H9 (cell line): ENCODE measurements at regions not wholly inside any gene's neighbourhood (a gene's known extent, or its start where the extent isn't known, plus 50 kb on each side); places are given as distances from the start of the nearest gene placed in this dataset.

Source experiments
- DNase-seq: peaks from one replicate; pipeline ENCODE4 v3.0.0-alpha.2; 2017
- H2AFZ ChIP-seq: one replicate; pipeline ENCODE4 v1.6.1; 2013; ENCODE audit warnings: mild to moderate bottlenecking, low read length, control low read depth, moderate library complexity
- H2AK5ac ChIP-seq: 2 replicates; pipeline ENCODE4 v1.6.1; 2013; ENCODE audit warnings: low read length, control low read depth, mixed read lengths; ENCODE audit not compliant: insufficient read length
- H2BK120ac ChIP-seq: one replicate; pipeline ENCODE4 v1.6.1; 2013; ENCODE audit warnings: low read depth, mild to moderate bottlenecking, low read length, control low read depth, inconsistent platforms; ENCODE audit not compliant: poor library complexity, severe bottlenecking
- H2BK12ac ChIP-seq: 2 replicates; pipeline ENCODE4 v1.6.1; 2013; ENCODE audit warnings: low read length, control low read depth, mixed read lengths, low read depth; ENCODE audit not compliant: insufficient read length
- H2BK15ac ChIP-seq: 2 replicates; pipeline ENCODE4 v1.6.1; 2013; ENCODE audit warnings: low read depth, low read length, control low read depth
- H2BK20ac ChIP-seq: one replicate; pipeline ENCODE4 v1.6.1; 2013; ENCODE audit warnings: low read depth, mild to moderate bottlenecking, low read length, control low read depth, inconsistent platforms; ENCODE audit not compliant: poor library complexity, severe bottlenecking
- H2BK5ac ChIP-seq: 2 replicates; pipeline ENCODE4 v1.6.1; 2013; ENCODE audit warnings: low read length, control low read depth, mixed read lengths; ENCODE audit not compliant: insufficient read length
- H3K14ac ChIP-seq: 2 replicates; pipeline ENCODE4 v1.6.1; 2013; ENCODE audit warnings: low read length, control low read depth; ENCODE audit not compliant: insufficient read depth
- H3K18ac ChIP-seq: 2 replicates; pipeline ENCODE4 v1.6.1; 2013; ENCODE audit warnings: low read depth, mild to moderate bottlenecking, mixed read lengths, low read length, control low read depth; ENCODE audit not compliant: insufficient read length
- H3K23ac ChIP-seq: 2 replicates; pipeline ENCODE4 v1.6.1; 2013; ENCODE audit warnings: low read length, control low read depth, mixed read lengths, low read depth; ENCODE audit not compliant: insufficient read length
- H3K23me2 ChIP-seq: 2 replicates; pipeline ENCODE4 v1.6.1; 2013; ENCODE audit warnings: low read depth, mild to moderate bottlenecking, mixed read lengths, low read length, control low read depth; ENCODE audit not compliant: insufficient read length, poor library complexity, severe bottlenecking
- H3K27ac ChIP-seq: 2 replicates; pipeline ENCODE4 v1.5.1; 2013; ENCODE audit warnings: low read length, control low read depth, mixed read lengths, low read depth; ENCODE audit not compliant: insufficient read length
- H3K27me3 ChIP-seq: 2 replicates; pipeline ENCODE4 v1.6.1; 2013; ENCODE audit warnings: low read length, control low read depth, inconsistent platforms; ENCODE audit not compliant: insufficient read depth
- H3K4ac ChIP-seq: 2 replicates; pipeline ENCODE4 v1.6.1; 2013; ENCODE audit warnings: low read depth, mild to moderate bottlenecking, control low read depth, inconsistent platforms, low read length, moderate library complexity
- H3K4me1 ChIP-seq: 2 replicates; pipeline ENCODE4 v1.6.1; 2013; ENCODE audit warnings: low read length, control low read depth, inconsistent platforms; ENCODE audit not compliant: insufficient read depth
- H3K4me2 ChIP-seq: 2 replicates; pipeline ENCODE4 v1.6.1; 2013; ENCODE audit warnings: low read length, control low read depth, mixed read lengths; ENCODE audit not compliant: insufficient read length, insufficient read depth
- H3K56ac ChIP-seq: 2 replicates; pipeline ENCODE4 v1.6.1; 2013; ENCODE audit warnings: low read depth, mild to moderate bottlenecking, mixed read lengths, low read length, control low read depth; ENCODE audit not compliant: insufficient read length
- H3K79me1 ChIP-seq: 2 replicates; pipeline ENCODE4 v1.6.1; 2013; ENCODE audit warnings: low read depth, mild to moderate bottlenecking, moderate library complexity, low read length, control low read depth, inconsistent platforms; ENCODE audit not compliant: insufficient read depth, poor library complexity, severe bottlenecking
- H3K79me2 ChIP-seq: 2 replicates; pipeline ENCODE4 v1.6.1; 2013; ENCODE audit warnings: low read length, control low read depth, inconsistent platforms; ENCODE audit not compliant: insufficient read depth
- H3K9ac ChIP-seq: 2 replicates; pipeline ENCODE4 v1.6.1; 2013; ENCODE audit warnings: low read length, control low read depth, mixed read lengths; ENCODE audit not compliant: insufficient read length; ENCODE audit errors: extremely low read depth
- H3K9me3 ChIP-seq: one replicate; pipeline ENCODE4 v1.6.1; 2013; ENCODE audit warnings: low read depth, low read length, inconsistent platforms; ENCODE audit not compliant: control insufficient read depth
- H3T11ph ChIP-seq: one replicate; pipeline ENCODE4 v1.6.1; 2013; ENCODE audit warnings: mild to moderate bottlenecking, low read length, control low read depth, inconsistent platforms
- H4K20me1 ChIP-seq: one replicate; pipeline ENCODE4 v1.6.1; 2013; ENCODE audit not compliant: control insufficient read depth, insufficient read length, insufficient read depth
- H4K5ac ChIP-seq: 2 replicates; pipeline ENCODE4 v1.6.1; 2013; ENCODE audit warnings: low read depth, mild to moderate bottlenecking, mixed read lengths, low read length, control low read depth; ENCODE audit not compliant: insufficient read length
- H4K8ac ChIP-seq: replicated peaks from 2 replicates; pipeline ENCODE4 v1.6.1; 2013; ENCODE audit warnings: low read length, control low read depth, mixed read lengths, low read depth; ENCODE audit not compliant: insufficient read length
- H4K91ac ChIP-seq: 2 replicates; pipeline ENCODE4 v1.6.1; 2013; ENCODE audit warnings: low read depth, mild to moderate bottlenecking, moderate library complexity, mixed read lengths, low read length, control low read depth; ENCODE audit not compliant: insufficient read length
- H3K27ac Mint-ChIP-seq, 3 experiments: 2 replicates in 2 of 3; 3 replicates in 1 of 3; pipeline ENCODE4 v1.8.0; 2020 to 2021; ENCODE audit warnings: mixed read lengths in 3 of 3, mild to moderate bottlenecking in 1 of 3, moderate library complexity in 1 of 3
- H3K27me3 Mint-ChIP-seq: 2 replicates; pipeline ENCODE4 v1.8.0; 2021; ENCODE audit warnings: low read depth, mild to moderate bottlenecking, moderate library complexity, mixed read lengths
- H3K36me3 Mint-ChIP-seq, 3 experiments: 2 replicates in 2 of 3; 3 replicates in 1 of 3; pipeline ENCODE4 v1.8.0; 2020 to 2021; ENCODE audit warnings: low read depth in 3 of 3, mixed read lengths in 3 of 3; ENCODE audit not compliant: insufficient read depth in 1 of 3
- H3K4me1 Mint-ChIP-seq, 2 experiments: 2 replicates each; pipeline ENCODE4 v1.8.0; 2020; ENCODE audit warnings: mixed read lengths in 2 of 2
- H3K4me3 Mint-ChIP-seq, 2 experiments: 2 replicates in 1 of 2; 3 replicates in 1 of 2; pipeline ENCODE4 v1.8.0; 2020 to 2021; ENCODE audit warnings: mild to moderate bottlenecking in 2 of 2, mixed read lengths in 2 of 2, moderate library complexity in 1 of 2
- H3K9me3 Mint-ChIP-seq, 2 experiments: 2 replicates in 1 of 2; 3 replicates in 1 of 2; pipeline ENCODE4 v1.8.0; 2020; ENCODE audit warnings: mild to moderate bottlenecking in 2 of 2, mixed read lengths in 2 of 2, moderate library complexity in 1 of 2
- CTCF ChIP-seq: fragments of 200-600 bp; sonication (generic); conservative IDR thresholded peaks from 3 replicates; pipeline ENCODE4 v1.8.0; 2021; ENCODE audit warnings: antibody characterized with exemption, mild to moderate bottlenecking
- WGBS: extraction: QIAGEN DNeasy Blood & Tissue Kit; methylation state at CpG from one replicate; pipeline ENCODE4 v1.1.7; 2013; ENCODE audit warnings: missing lambda C conversion rate, low lambda C conversion rate, mixed read lengths; ENCODE audit not compliant: insufficient read length; ENCODE audit errors: extremely low coverage; 5-methylcytosine and 5-hydroxymethylcytosine counted together

DNA sequence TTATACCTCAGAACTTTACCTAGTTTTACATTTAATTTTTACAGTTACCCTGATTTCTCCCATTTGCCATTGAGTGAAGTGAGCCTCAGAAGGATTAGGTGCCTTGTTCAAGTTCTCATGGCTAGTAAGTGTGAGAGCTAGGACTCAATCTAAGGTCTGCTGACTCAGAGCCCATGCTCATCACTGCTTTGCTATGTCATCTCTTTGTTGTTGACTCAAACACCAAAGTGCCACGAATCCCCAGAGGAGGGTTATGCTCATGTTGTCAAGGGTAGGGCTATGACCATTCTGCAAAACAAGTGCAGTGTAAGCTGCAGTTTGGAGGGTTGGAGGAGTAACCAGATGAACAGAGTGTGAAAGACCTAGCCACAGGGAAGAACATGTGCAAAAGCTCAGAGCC lies 185.4 kb upstream of the SKOR2 start:
- no CpG with 5 or more reads among the region's 1 CpG for WGBS
- H3K27ac Mint-ChIP-seq, result no peak overlapping the region
- no peaks in the 10 kb centered on the region for H3K27me3 ChIP-seq
- H4K8ac ChIP-seq, result no peak overlapping the region
- no peak for TF ChIP-seq CTCF
- H3T11ph ChIP-seq, result no peak overlapping the region
- H4K20me1 ChIP-seq, result no peaks in the 10 kb centered on the region
- no peak overlapping the region for H4K5ac ChIP-seq
- DNase-seq, result no peak
- H3K27me3 Mint-ChIP-seq, result peaks cover 11% of the 10 kb centered on the region
- no peak overlapping the region for H3K18ac ChIP-seq
- no peaks in the 10 kb centered on the region for H3K36me3 Mint-ChIP-seq
- no peak overlapping the region for H2BK5ac ChIP-seq
- H2AFZ ChIP-seq, result no peak overlapping the region
- no peak overlapping the region for H3K56ac ChIP-seq
- no peak overlapping the region for H2BK15ac ChIP-seq
- H3K14ac ChIP-seq, result no peak overlapping the region
- H3K23ac ChIP-seq, result no peak overlapping the region
- H3K4me3 Mint-ChIP-seq, result no peak overlapping the region
- H2AK5ac ChIP-seq, result no peak overlapping the region
- no peaks in the 10 kb centered on the region for H3K4me1 ChIP-seq
- H3K79me2 ChIP-seq, result no peaks in the 10 kb centered on the region
- H3K23me2 ChIP-seq, result no peaks in the 10 kb centered on the region
- H2BK120ac ChIP-seq, result no peak overlapping the region
- H3K9me3 ChIP-seq, result no peaks in the 10 kb centered on the region
- H3K79me1 ChIP-seq, result no peaks in the 10 kb centered on the region
- H2BK12ac ChIP-seq, result no peak overlapping the region
- no peaks in the 10 kb centered on the region; a peak in 1 of 4 replicates for H3K4me1 Mint-ChIP-seq
- H3K9ac ChIP-seq, result no peak overlapping the region
- no peak overlapping the region for H3K4me2 ChIP-seq
- no peak overlapping the region for H3K4ac ChIP-seq
- H3K9me3 Mint-ChIP-seq, result peaks cover 0 to 2% of the 10 kb centered on the region in 2 experiments; a peak in 1 of 5 replicates
- no peak overlapping the region for H3K27ac ChIP-seq
- H2BK20ac ChIP-seq, result no peak overlapping the region
- H4K91ac ChIP-seq, result no peak overlapping the region
